ENCODE measurements at regions not wholly inside any gene's neighbourhood (a gene's known extent, or its start where the extent isn't known, plus 50 kb on each side); places are given as distances from the start of the nearest gene placed in this dataset.
"Not testable (repeated sequence)": the region's sequence is repeated elsewhere in the genome, so short reads cannot be mapped to it uniquely, and the experiment has no call there.

DNA sequence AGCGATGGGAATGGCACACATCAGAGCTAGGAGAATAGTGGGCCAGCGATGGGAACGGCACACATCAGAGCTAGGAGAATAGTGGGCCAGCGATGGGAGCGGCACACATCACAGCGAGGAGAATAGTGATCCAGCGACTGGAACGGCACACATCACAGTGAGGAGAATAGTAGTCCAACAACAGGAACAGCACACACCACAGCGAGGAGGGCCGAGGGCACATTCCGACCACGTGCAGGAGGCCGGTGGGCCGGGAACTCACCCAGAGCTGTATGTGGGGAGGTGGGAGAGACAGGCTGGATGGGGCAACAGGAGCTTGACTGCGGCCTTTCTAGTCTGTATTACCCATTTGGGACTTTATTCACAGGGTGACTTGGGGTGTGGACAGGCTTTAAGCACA lies 271.1 kb upstream of the IRX4 start:
- no peak for DNase-seq (ENCODE audit: missing footprints)
- intact Hi-C loops (cut with DNase I), result loop anchor here (5.0 kb wide), 1 partner anchor 382 kb away; no protein-coding TSS in a partner anchor
- ATAC-seq, result no peak

DNA sequence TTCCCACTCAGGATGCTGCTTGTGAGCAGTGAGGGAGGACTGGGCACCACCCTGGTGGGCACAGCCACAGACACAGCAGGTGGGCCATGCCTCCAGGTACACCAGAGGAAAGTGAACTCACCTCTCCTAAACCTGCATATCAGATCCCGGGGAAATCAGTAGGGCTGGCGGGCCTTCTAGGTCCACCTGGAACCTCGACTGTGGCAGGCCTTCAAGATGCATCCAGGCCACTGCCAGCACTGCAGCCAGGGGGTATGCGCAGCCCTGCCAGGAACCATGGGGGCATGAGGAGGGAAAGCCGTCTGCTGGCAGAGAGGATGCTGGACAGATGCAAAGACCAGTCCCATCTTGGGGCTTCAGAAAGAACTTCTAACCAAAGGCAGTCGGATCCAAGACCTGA lies 270.6 kb upstream of the IRX4 start:
- no peak for ATAC-seq
- no peak for DNase-seq (ENCODE audit: missing footprints)
- intact Hi-C loops (cut with DNase I), result loop anchor here (5.0 kb wide), 1 partner anchor 381 kb away; no protein-coding TSS in a partner anchor

DNA sequence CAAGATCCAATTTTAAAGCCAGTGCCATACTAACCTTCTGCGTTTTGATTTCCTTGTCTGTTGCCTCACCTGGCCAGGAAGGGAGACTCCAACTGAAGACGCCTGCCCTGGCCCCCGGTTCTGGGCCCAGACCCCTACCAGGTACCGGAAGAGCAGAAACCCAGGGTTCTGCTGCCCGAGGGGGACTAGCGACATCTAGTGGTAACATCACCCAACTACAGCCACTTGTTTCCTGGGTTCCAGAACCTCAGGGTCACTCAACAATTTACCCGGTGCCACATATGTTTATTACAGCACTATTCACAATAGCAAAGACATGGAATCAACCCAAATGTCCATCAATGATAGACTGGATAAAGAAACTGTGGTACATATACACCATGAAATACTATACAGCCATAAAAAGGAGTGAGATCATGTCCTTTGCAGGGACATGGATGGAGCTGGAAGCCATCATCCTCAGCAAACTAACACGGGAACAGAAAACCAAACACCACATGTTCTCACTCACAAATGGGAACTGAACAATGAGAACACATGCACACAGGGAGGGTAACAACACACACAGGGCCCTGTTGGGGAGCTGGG lies 268.7 kb upstream of the IRX4 start:
- intact Hi-C loops (cut with DNase I), result loop anchor here (5.0 kb wide), 1 partner anchor 379 kb away; no protein-coding TSS in a partner anchor
- DNase-seq (ENCODE audit: missing footprints); ATAC-seq: not testable (repeated sequence)

- no peak for DNase-seq (ENCODE audit: missing footprints)
- ATAC-seq, result no peak
- intact Hi-C loops (cut with DNase I), result no loop called here
These were observed 266.4 kb upstream of the IRX4 start for GRCh38 chr5:2149195-2149539.

- DNase-seq (ENCODE audit: missing footprints), result no peak
- intact Hi-C loops (cut with DNase I), result no loop called here
- no peak for ATAC-seq
These were observed 265.8 kb upstream of the IRX4 start for GRCh38 chr5:2148312-2149194.

- no peak for DNase-seq (ENCODE audit: missing footprints)
- no peak for ATAC-seq
These were observed 265.0 kb upstream of the IRX4 start for GRCh38 chr5:2147504-2148311.

DNA sequence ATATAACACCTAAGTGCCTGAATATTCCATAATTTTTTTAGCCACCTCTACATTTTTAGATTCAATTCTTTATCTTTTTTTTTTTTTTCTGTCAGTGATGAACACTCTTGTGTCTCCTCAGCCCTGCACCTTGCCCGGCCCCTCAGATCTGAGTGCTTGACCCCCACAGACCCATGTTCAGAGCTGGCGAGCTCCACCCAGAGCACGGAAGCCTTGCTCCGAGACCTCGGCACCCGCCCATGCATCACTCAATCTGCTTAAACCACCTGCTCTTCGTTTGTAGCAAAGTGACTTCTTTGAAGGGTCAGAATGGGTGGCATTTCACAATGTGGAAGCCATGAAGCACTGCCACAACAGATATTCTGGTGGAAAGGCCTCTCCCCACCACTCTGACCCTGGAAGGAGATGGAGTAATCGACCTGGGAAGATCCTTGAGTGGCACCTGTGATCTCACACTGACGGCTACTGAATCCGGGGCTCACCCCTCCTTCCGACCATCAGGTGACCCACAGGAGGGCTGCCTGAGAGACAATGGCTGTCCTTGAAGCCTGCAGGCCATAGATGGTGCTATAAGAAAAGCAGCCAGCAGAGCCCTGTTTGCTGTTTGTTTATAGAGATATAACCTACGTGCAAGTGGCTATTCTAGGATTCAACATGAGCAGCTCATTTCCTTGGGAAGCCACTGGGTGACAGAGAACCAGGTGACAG lies 261.1 kb upstream of the IRX4 start:
- no peak for DNase-seq (ENCODE audit: missing footprints)
- ATAC-seq, result no peak
- intact Hi-C loops (cut with DNase I), result no loop called here

More at GRCh38 chr5:2147504-2148311, 265.0 kb upstream of the IRX4 start:
- intact Hi-C loops (cut with DNase I), result no loop called here

DNA sequence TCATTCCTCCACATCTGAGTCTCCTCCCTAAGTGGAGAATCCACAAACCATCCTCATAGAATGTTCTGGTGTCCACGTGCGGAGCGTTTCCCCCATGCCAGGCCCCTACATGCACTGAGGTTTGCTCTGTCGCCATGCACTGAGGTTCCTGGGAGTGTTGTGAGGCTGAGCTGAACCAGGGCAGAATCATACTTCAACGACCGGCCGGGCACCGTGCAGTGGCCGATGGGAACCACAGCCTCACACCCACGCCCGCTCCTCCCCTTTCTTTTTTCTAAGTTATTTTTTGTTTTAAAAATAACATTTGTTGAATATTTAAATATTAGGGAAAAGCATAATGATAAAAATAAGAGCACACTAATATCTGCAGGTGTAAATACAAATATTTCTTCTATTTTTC lies 260.4 kb upstream of the IRX4 start:
- no peak for DNase-seq (ENCODE audit: missing footprints)
- no peak for ATAC-seq
- intact Hi-C loops (cut with DNase I), result no loop called here

- intact Hi-C loops (cut with DNase I), result no loop called here
- no peak for ATAC-seq
- DNase-seq (ENCODE audit: missing footprints), result no peak
These were observed 259.8 kb upstream of the IRX4 start for GRCh38 chr5:2142456-2142954.

- no peak for ATAC-seq
- intact Hi-C loops (cut with DNase I), result no loop called here
These were observed 258.7 kb upstream of the IRX4 start for GRCh38 chr5:2141254-2142000.

DNA sequence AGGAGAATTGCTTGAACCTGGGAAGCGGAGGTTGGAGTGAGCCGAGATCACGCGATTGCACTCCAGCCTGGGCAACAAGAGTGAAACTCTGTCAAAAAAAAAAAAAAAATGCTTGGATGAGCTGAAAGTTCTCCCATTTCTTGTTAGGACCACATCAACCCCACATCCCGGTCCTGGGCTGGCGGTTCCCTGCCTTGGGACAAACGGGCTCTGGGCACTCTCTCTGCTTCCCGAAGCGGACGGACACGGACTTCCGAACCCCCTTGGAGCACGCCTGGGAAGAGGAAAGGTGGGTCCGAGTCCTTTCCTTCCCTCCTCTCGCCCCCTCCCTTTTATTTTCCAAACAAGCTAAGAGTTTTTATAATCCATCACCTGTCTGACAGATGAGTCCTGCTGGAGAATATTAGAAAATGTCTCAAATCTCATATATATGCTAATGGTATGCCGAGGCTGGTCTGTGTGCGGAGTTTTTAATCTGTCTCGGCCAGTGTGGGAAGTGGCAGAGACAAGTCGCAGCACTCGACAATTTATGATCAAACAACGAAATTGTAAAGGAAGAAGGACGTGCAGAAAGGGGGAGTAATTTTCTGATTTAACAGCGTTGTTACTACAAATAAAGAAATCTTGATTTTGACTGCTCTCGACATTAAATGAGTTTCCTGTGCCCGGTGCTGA lies 257.9 kb upstream of the IRX4 start:
- no peak for ATAC-seq
- no peak for DNase-seq (ENCODE audit: missing footprints)
- intact Hi-C loops (cut with DNase I), result no loop called here

More at GRCh38 chr5:2141254-2142000, 258.7 kb upstream of the IRX4 start:
- DNase-seq (ENCODE audit: missing footprints), result no peak

- no peak for DNase-seq (ENCODE audit: missing footprints)
- no peak for ATAC-seq
- intact Hi-C loops (cut with DNase I), result no loop called here
These were observed 256.8 kb upstream of the IRX4 start for GRCh38 chr5:2139478-2139877.

- intact Hi-C loops (cut with DNase I), result no loop called here
- no peak for DNase-seq (ENCODE audit: missing footprints)
- ATAC-seq, result no peak
These were observed 256.2 kb upstream of the IRX4 start for GRCh38 chr5:2138896-2139295.

DNA sequence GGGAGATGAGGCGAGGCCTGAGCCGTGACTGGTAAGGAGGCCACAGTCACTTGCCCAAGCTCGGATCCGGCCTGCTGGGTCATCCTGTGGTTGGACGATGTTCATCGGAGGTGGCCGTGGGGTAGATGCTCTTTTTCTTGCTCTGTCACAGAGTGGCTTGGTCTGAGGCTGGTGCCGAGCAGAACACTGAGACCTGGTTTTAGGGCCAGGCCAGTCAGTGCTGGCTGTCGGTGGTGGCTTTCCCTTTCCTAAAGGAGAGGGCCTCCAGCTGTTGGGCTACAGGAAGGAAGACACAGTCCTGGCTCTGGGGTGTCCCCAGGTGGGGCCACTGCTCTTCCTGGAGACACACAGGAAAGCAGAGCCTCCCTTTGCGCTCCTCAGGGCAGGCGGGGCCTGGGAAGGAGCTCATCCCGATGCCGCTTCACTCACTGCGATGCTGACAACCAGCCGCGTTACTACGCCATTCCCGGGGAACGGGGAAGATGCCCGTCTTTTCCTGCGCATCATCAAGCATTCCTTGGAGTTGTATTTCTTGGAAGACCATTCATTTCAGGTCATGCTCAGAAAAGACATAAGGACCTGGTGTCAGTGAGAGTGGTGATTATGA lies 254.8 kb upstream of the IRX4 start:
- no peak for ATAC-seq
- DNase-seq (ENCODE audit: missing footprints), result no peak
- intact Hi-C loops (cut with DNase I), result no loop called here

- ATAC-seq (no peak), DNase-seq (ENCODE audit: missing footprints) (no peak)
- intact Hi-C loops (cut with DNase I), result no loop called here
These were observed 254.1 kb upstream of the IRX4 start for GRCh38 chr5:2136728-2137333.

GRCh38 chr5:2135833-2136232 lies 253.1 kb upstream of the IRX4 start:
- DNase-seq (ENCODE audit: missing footprints) (no peak), ATAC-seq (no peak)
- intact Hi-C loops (cut with DNase I), result no loop called here

GRCh38 chr5:2135354-2135753 lies 252.6 kb upstream of the IRX4 start:
- no peak for DNase-seq (ENCODE audit: missing footprints)
- intact Hi-C loops (cut with DNase I), result no loop called here
- ATAC-seq, result no peak

Data from Right ventricle myocardium inferior (tissue), 1 donor.